SK-N-SH (cell line): ENCODE measurements at regions not wholly inside any gene's neighbourhood (a gene's known extent, or its start where the extent isn't known, plus 50 kb on each side); places are given as distances from the start of the nearest gene placed in this dataset.

Source experiments
- CTCF ChIA-PET: fragments of 300-600, 350-600 bp; formaldehyde crosslinking; extraction: SDS; loops from one replicate; lab custom pipeline; 2021; lab: Yijun Ruan, JAX
- POLR2A ChIA-PET: fragments of 350-600 bp; sonication (Branson Sonifier 250); formaldehyde crosslinking; extraction: SDS; loops from one replicate; lab custom pipeline; 2020; ENCODE audit warnings: antibody characterized with exemption, inconsistent platforms; lab: Yijun Ruan, JAX
- DNase-seq: peaks from one replicate; pipeline ENCODE4 v3.0.0; 2012
- H2AFZ ChIP-seq: fragments of 200-600 bp; sonication (generic); 2 replicates; pipeline ENCODE4 v1.8.1; 2016; ENCODE audit warnings: antibody characterized with exemption, mild to moderate bottlenecking, low read depth
- H3F3A ChIP-seq: fragments of 200-600 bp; sonication (generic); replicated peaks from 2 replicates; pipeline ENCODE3; 2016; ENCODE audit warnings: antibody characterized with exemption, mild to moderate bottlenecking; ENCODE audit not compliant: insufficient read depth
- H3K27ac ChIP-seq, 2 experiments: fragments of 200-500 bp in 1 of 2; fragments of 200-600 bp in 1 of 2; sonication (Bioruptor generic) in 1 of 2; sonication (generic), shearing (Covaris generic) in 1 of 2; 2 replicates each; pipeline versions ENCODE4 v1.5.1 to v1.6.1; 2014 to 2016; ENCODE audit warnings: low read depth in 2 of 2, inconsistent platforms in 1 of 2, low read length in 1 of 2, mild to moderate bottlenecking in 1 of 2, mixed read lengths in 1 of 2
- H3K27me3 ChIP-seq: fragments of 200-600 bp; sonication (generic), shearing (Covaris generic); 2 replicates; pipeline ENCODE4 v1.6.1; 2016; ENCODE audit warnings: mixed run types; ENCODE audit not compliant: insufficient read depth
- H3K36me3 ChIP-seq, 2 experiments: fragments of 200-500 bp in 1 of 2; fragments of 200-600 bp in 1 of 2; sonication (Bioruptor generic) in 1 of 2; sonication (generic) in 1 of 2; replicated peaks in 1 of 2; 2 replicates each; pipeline versions ENCODE3 to v1.5.1; 2014 to 2016; ENCODE audit warnings: low read length in 1 of 2, mild to moderate bottlenecking in 1 of 2; ENCODE audit not compliant: insufficient read depth in 2 of 2, control insufficient read depth in 1 of 2
- H3K4me1 ChIP-seq, 2 experiments: fragments of 200-500 bp in 1 of 2; fragments of 200-600 bp in 1 of 2; sonication (Bioruptor generic) in 1 of 2; sonication (generic), shearing (Covaris generic) in 1 of 2; 2 replicates each; pipeline versions ENCODE4 v1.5.1 to v1.6.1; 2014 to 2016; ENCODE audit warnings: low read depth in 1 of 2, low read length in 1 of 2, mixed run types in 1 of 2; ENCODE audit not compliant: insufficient read depth in 2 of 2, control insufficient read depth in 1 of 2
- H3K4me2 ChIP-seq: fragments of 200-600 bp; sonication (generic), shearing (Covaris generic); 2 replicates; pipeline ENCODE4 v1.6.1; 2017; ENCODE audit warnings: mixed run types
- H3K4me3 ChIP-seq, 2 experiments: fragments of 200-500 bp in 1 of 2; fragments of 200-600 bp in 1 of 2; sonication (Bioruptor generic) in 1 of 2; sonication (generic), shearing (Covaris generic) in 1 of 2; 2 replicates each; pipeline versions ENCODE4 v1.5.1 to v1.8.1; 2014 to 2016; ENCODE audit warnings: low read depth in 2 of 2, inconsistent platforms in 1 of 2, low read length in 1 of 2, mild to moderate bottlenecking in 1 of 2, mixed read lengths in 1 of 2, moderate library complexity in 1 of 2
- H3K79me2 ChIP-seq: fragments of 200-600 bp; sonication (generic); 2 replicates; pipeline ENCODE4 v1.8.1; 2017; ENCODE audit warnings: mild to moderate bottlenecking; ENCODE audit not compliant: insufficient read depth
- H3K9ac ChIP-seq: fragments of 200-600 bp; sonication (generic); 2 replicates; pipeline ENCODE4 v1.6.1; 2017; ENCODE audit warnings: mixed run types
- H3K9me2 ChIP-seq: fragments of 200-600 bp; sonication (generic); 2 replicates; pipeline ENCODE4 v1.6.1; 2017; ENCODE audit warnings: mixed run types
- H3K9me3 ChIP-seq: fragments of 200-600 bp; sonication (generic); 2 replicates; pipeline ENCODE4 v1.6.1; 2017; ENCODE audit warnings: mixed run types, mild to moderate bottlenecking, moderate library complexity
- H4K20me1 ChIP-seq: fragments of 200-600 bp; sonication (generic); 2 replicates; pipeline ENCODE4 v1.6.1; 2017; ENCODE audit warnings: mild to moderate bottlenecking, mixed run types; ENCODE audit not compliant: insufficient read depth
- ELF1 ChIP-seq: IDR thresholded peaks from 2 replicates; pipeline ENCODE4 v1.4.0; 2012
- EP300 ChIP-seq, 2 experiments: IDR thresholded peaks; 2 replicates each; pipeline versions ENCODE4 v1.4.0 to v1.6.1; 2012; ENCODE audit warnings: borderline replicate concordance in 1 of 2, low read depth in 1 of 2, low read length in 1 of 2
- EZH2phosphoT487 ChIP-seq: fragments of 200-600 bp; sonication (generic); IDR thresholded peaks from 2 replicates; pipeline ENCODE4 v1.6.1; 2017; ENCODE audit warnings: low read depth, mixed run types, mild to moderate bottlenecking, antibody characterized with exemption, moderate library complexity, borderline replicate concordance
- FOSL2 ChIP-seq: IDR thresholded peaks from 2 replicates; pipeline ENCODE4 v1.4.0; 2012; ENCODE audit warnings: low read depth, mild to moderate bottlenecking, moderate library complexity, borderline replicate concordance
- FOXJ3 ChIP-seq: sonication (generic); formaldehyde crosslinking; IDR thresholded peaks from 2 replicates; pipeline ENCODE4 v1.5.1; 2020; ENCODE audit warnings: mild to moderate bottlenecking, missing genetic modification reagents
- GATA2 ChIP-seq: sonication (generic); formaldehyde crosslinking; IDR thresholded peaks from 2 replicates; pipeline ENCODE4 v1.5.0; 2020; ENCODE audit warnings: mild to moderate bottlenecking, missing genetic modification reagents
- JUND ChIP-seq: IDR thresholded peaks from 2 replicates; pipeline ENCODE4 v1.4.0; 2012
- NFIC ChIP-seq: IDR thresholded peaks from 2 replicates; pipeline ENCODE4 v1.4.0; 2012; ENCODE audit warnings: borderline replicate concordance
- RAD21 ChIP-seq: IDR thresholded peaks from 2 replicates; pipeline ENCODE4 v1.6.1; 2012; ENCODE audit warnings: mild to moderate bottlenecking, low read length
- RFX5 ChIP-seq: IDR thresholded peaks from 2 replicates; pipeline ENCODE4 v1.6.1; 2012; ENCODE audit warnings: mild to moderate bottlenecking, improper control_type of control experiment, low read length
- RXRA ChIP-seq: IDR thresholded peaks from 2 replicates; pipeline ENCODE4 v1.4.0; 2012; ENCODE audit warnings: low read depth, mild to moderate bottlenecking, borderline replicate concordance
- SIN3A ChIP-seq: IDR thresholded peaks from 2 replicates; pipeline ENCODE4 v1.6.1; 2012; ENCODE audit warnings: low read depth, mild to moderate bottlenecking, low read length, moderate library complexity, borderline replicate concordance
- TAF1 ChIP-seq: IDR thresholded peaks from 2 replicates; pipeline ENCODE4 v1.6.1; 2012; ENCODE audit warnings: low read depth, mild to moderate bottlenecking, low read length, moderate library complexity, borderline replicate concordance
- TCF12 ChIP-seq: IDR thresholded peaks from 2 replicates; pipeline ENCODE4 v1.4.0; 2012
- TEAD4 ChIP-seq: IDR thresholded peaks from 2 replicates; pipeline ENCODE4 v1.4.0; 2012; ENCODE audit warnings: mild to moderate bottlenecking, borderline replicate concordance; ENCODE audit not compliant: insufficient read depth
- YY1 ChIP-seq: IDR thresholded peaks from 2 replicates; pipeline ENCODE4 v1.4.0; 2012; ENCODE audit warnings: low read depth, mild to moderate bottlenecking
- WGBS: methylation state at CpG from one replicate; pipeline ENCODE4 v1.1.6; 2017; ENCODE audit warnings: low lambda C conversion rate; 5-methylcytosine and 5-hydroxymethylcytosine counted together
- TF ChIP-seq, protein P1 (sequence below): IDR thresholded peaks from 2 replicates; pipeline ENCODE4 v1.4.0; 2012; ENCODE audit warnings: low read depth, borderline replicate concordance
- TF ChIP-seq, protein P2 (sequence below): fragments of 150-350 bp; IDR thresholded peaks from 2 replicates; pipeline ENCODE4 v1.6.1; 2017; ENCODE audit warnings: antibody characterized with exemption, low read length, low read depth, borderline replicate concordance
- TF ChIP-seq, protein P3 (sequence below): fragments of 150-350 bp; IDR thresholded peaks from 2 replicates; pipeline ENCODE4 v1.6.1; 2016; ENCODE audit warnings: mild to moderate bottlenecking, low read depth, low read length
- TF ChIP-seq, protein P4 (sequence below): IDR thresholded peaks from 2 replicates; pipeline ENCODE4 v1.4.0; 2012; ENCODE audit warnings: low read depth, borderline replicate concordance
- TF ChIP-seq, protein P5 (sequence below): IDR thresholded peaks from 2 replicates; pipeline ENCODE4 v1.4.0; 2012; ENCODE audit warnings: low read depth
- TF ChIP-seq, protein P6 (sequence below): IDR thresholded peaks from 2 replicates; pipeline ENCODE4; 2012

DNA sequence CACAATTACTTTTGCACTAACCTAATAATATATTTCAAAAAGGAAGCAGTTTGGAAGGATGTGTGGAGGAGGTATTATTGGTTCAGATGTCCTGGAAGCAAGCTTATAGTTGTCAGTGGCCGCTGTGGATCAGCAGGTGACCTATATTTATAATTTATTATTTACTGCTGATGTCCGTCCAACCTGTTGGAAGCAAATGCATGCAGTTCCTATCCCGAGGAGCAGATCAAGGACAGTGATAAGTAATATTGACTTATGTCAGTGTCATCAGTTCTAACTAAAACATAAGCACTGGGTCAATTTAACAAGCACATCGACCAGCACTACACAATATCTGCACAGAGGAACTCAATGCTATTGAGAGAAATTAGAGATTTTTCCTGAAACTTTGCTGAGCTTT lies 270.1 kb downstream of the BRINP2 start (continued):
- TF ChIP-seq, protein P1, sequence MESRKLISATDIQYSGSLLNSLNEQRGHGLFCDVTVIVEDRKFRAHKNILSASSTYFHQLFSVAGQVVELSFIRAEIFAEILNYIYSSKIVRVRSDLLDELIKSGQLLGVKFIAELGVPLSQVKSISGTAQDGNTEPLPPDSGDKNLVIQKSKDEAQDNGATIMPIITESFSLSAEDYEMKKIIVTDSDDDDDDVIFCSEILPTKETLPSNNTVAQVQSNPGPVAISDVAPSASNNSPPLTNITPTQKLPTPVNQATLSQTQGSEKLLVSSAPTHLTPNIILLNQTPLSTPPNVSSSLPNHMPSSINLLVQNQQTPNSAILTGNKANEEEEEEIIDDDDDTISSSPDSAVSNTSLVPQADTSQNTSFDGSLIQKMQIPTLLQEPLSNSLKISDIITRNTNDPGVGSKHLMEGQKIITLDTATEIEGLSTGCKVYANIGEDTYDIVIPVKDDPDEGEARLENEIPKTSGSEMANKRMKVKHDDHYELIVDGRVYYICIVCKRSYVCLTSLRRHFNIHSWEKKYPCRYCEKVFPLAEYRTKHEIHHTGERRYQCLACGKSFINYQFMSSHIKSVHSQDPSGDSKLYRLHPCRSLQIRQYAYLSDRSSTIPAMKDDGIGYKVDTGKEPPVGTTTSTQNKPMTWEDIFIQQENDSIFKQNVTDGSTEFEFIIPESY: no peak
- TF ChIP-seq EZH2phosphoT487: no peak
- TF ChIP-seq YY1: no peak
- no peak for TF ChIP-seq FOXJ3 (CRISPR knock-in tag)
- TF ChIP-seq SIN3A: no peak
- TF ChIP-seq, protein P2, sequence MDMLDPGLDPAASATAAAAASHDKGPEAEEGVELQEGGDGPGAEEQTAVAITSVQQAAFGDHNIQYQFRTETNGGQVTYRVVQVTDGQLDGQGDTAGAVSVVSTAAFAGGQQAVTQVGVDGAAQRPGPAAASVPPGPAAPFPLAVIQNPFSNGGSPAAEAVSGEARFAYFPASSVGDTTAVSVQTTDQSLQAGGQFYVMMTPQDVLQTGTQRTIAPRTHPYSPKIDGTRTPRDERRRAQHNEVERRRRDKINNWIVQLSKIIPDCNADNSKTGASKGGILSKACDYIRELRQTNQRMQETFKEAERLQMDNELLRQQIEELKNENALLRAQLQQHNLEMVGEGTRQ: no peak
- no peak for TF ChIP-seq TAF1
- TF ChIP-seq, protein P3, sequence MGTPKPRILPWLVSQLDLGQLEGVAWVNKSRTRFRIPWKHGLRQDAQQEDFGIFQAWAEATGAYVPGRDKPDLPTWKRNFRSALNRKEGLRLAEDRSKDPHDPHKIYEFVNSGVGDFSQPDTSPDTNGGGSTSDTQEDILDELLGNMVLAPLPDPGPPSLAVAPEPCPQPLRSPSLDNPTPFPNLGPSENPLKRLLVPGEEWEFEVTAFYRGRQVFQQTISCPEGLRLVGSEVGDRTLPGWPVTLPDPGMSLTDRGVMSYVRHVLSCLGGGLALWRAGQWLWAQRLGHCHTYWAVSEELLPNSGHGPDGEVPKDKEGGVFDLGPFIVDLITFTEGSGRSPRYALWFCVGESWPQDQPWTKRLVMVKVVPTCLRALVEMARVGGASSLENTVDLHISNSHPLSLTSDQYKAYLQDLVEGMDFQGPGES: no peak
- TF ChIP-seq, protein P4, sequence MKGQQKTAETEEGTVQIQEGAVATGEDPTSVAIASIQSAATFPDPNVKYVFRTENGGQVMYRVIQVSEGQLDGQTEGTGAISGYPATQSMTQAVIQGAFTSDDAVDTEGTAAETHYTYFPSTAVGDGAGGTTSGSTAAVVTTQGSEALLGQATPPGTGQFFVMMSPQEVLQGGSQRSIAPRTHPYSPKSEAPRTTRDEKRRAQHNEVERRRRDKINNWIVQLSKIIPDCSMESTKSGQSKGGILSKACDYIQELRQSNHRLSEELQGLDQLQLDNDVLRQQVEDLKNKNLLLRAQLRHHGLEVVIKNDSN: no peak
- TF ChIP-seq JUND: no peak

DNA sequence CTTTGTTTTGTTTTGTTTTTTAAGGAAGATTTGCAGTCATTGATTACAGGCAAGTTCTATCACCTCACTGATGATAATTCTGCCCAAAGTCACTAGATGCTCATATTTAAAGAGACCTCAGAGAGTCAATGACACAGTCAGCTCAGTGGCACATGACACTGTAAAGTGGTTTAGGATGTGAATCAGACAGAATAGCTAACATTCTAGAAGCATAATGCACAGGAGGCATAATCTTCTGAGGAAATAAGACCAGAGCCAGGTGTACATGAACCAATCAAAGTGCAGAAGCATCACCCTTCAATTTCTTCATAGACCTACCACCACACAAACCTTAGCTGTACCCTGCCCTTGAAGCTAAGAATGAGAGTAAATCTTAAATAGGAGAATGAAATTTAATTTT lies 268.5 kb downstream of the BRINP2 start:
- H3K79me2 ChIP-seq: no peaks in the 10 kb centered on the region
- no peaks in the 10 kb centered on the region for H3F3A ChIP-seq
- no peaks in the 10 kb centered on the region for H3K27me3 ChIP-seq
- ChIA-PET CTCF (no interaction called here), POLR2A (no interaction called here)
- no peaks in the 10 kb centered on the region for H3K9me3 ChIP-seq
- no peak overlapping the region for H3K27ac ChIP-seq
- no peak overlapping the region for H3K4me2 ChIP-seq
- no peak for DNase-seq
- H3K4me1 ChIP-seq: peaks cover 0 to 7% of the 10 kb centered on the region in 2 experiments; a peak in 1 of 4 replicates
- H3K9ac ChIP-seq: no peak overlapping the region
- H4K20me1 ChIP-seq: no peaks in the 10 kb centered on the region
- no peak overlapping the region for H2AFZ ChIP-seq
- H3K36me3 ChIP-seq: no peaks in the 10 kb centered on the region
- TF ChIP-seq GATA2 (CRISPR knock-in tag) (no peak), YY1 (no peak)
- no peak overlapping the region for H3K4me3 ChIP-seq
- H3K9me2 ChIP-seq: no peaks in the 10 kb centered on the region

DNA sequence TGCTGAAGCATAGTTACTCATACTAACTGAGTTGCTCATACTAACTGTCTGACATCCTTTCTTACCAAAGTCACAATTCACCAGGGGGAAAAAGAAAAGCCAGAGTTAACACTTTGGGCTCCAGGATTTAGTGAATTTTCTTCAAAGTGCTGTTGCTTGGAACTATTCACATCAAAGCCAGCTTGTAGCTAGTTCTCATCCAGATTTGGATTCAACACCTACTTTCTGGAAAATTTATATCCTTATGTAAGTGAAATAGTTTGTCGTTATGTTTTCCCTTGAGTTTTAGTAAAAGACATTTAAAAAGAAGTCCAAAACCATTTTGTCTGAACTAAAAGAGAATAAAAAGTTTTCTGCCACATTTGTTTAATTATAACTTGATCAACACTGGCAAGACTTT lies 264.6 kb downstream of the BRINP2 start:
- DNase-seq: no peak
- no peaks in the 10 kb centered on the region for H3K9me3 ChIP-seq
- POLR2A ChIA-PET: no interaction called here
- H3K4me3 ChIP-seq: no peak overlapping the region
- H3K36me3 ChIP-seq: no peaks in the 10 kb centered on the region
- no peaks in the 10 kb centered on the region for H3K27me3 ChIP-seq
- H2AFZ ChIP-seq: no peak overlapping the region
- CTCF ChIA-PET: no interaction called here
- no peaks in the 10 kb centered on the region for H3K4me1 ChIP-seq
- 7% methylated on average over 1 of the region's 1 CpG for WGBS
- no peak overlapping the region for H3K4me2 ChIP-seq
- no peak overlapping the region for H3K27ac ChIP-seq
- no peaks in the 10 kb centered on the region for H3K9me2 ChIP-seq
- H4K20me1 ChIP-seq: no peaks in the 10 kb centered on the region
- no peaks in the 10 kb centered on the region for H3F3A ChIP-seq
- H3K9ac ChIP-seq: no peak overlapping the region
- H3K79me2 ChIP-seq: no peaks in the 10 kb centered on the region
- no peak for TF ChIP-seq ELF1
- no peak for TF ChIP-seq TAF1
- TF ChIP-seq NFIC: no peak
- no peak for TF ChIP-seq FOXJ3 (CRISPR knock-in tag)
- TF ChIP-seq, protein P5, sequence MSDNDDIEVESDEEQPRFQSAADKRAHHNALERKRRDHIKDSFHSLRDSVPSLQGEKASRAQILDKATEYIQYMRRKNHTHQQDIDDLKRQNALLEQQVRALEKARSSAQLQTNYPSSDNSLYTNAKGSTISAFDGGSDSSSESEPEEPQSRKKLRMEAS: no peak
- TF ChIP-seq EP300 (IDR thresholded peaks at IDR 0.05; ENCODE audit: borderline replicate concordance in 1 of 2, low read depth in 1 of 2, low read length in 1 of 2): no peak
- no peak for TF ChIP-seq TCF12
- no peak for TF ChIP-seq GATA2 (CRISPR knock-in tag)
- TF ChIP-seq TEAD4: no peak
- no peak for TF ChIP-seq SIN3A
- TF ChIP-seq FOSL2: no peak
- no peak for TF ChIP-seq RFX5
- no peak for TF ChIP-seq RAD21
- no peak for TF ChIP-seq RXRA
- TF ChIP-seq, protein P6, sequence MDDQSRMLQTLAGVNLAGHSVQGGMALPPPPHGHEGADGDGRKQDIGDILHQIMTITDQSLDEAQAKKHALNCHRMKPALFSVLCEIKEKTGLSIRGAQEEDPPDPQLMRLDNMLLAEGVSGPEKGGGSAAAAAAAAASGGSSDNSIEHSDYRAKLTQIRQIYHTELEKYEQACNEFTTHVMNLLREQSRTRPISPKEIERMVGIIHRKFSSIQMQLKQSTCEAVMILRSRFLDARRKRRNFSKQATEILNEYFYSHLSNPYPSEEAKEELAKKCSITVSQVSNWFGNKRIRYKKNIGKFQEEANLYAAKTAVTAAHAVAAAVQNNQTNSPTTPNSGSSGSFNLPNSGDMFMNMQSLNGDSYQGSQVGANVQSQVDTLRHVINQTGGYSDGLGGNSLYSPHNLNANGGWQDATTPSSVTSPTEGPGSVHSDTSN: no peak
